Urothelium cell line (cell line): ENCODE measurements at regions not wholly inside any gene's neighbourhood (a gene's known extent, or its start where the extent isn't known, plus 50 kb on each side); places are given as distances from the start of the nearest gene placed in this dataset.
"Not testable (repeated sequence)": the region's sequence is repeated elsewhere in the genome, so short reads cannot be mapped to it uniquely, and the experiment has no call there.

Source experiments
- DNase-seq: peaks from one replicate; pipeline ENCODE4 v3.0.0; 2011; ENCODE audit warnings: low spot score, mixed read lengths
- FAIRE-seq: peaks from 2 replicates; lab custom pipeline; 2011; peaks lifted over from hg19 to GRCh38; lab: Jason Lieb, UNC

GRCh38 chr10:9999627-10000026 lies 1018.0 kb upstream of the CELF2 start:
- no peak for DNase-seq
- no peak for FAIRE-seq

GRCh38 chr10:10007957-10008356 lies 1009.7 kb upstream of the CELF2 start:
- FAIRE-seq (no peak), DNase-seq (peak; percentile 21)

- DNase-seq: no peak
Observed at GRCh38 chr10:10010397-10010796, 1007.3 kb upstream of the CELF2 start.

GRCh38 chr10:10014846-10015245 lies 1002.8 kb upstream of the CELF2 start:
- no peak for FAIRE-seq
- no peak for DNase-seq

More at GRCh38 chr10:10010397-10010796, 1007.3 kb upstream of the CELF2 start:
- no peak for FAIRE-seq

- FAIRE-seq: no peak
- no peak for DNase-seq
Observed at GRCh38 chr10:10017716-10018115, 1000.0 kb upstream of the CELF2 start.

- DNase-seq: no peak
- no peak for FAIRE-seq
Observed at GRCh38 chr10:10020945-10021344, 996.7 kb upstream of the CELF2 start.

- DNase-seq (no peak), FAIRE-seq (no peak)
Observed at GRCh38 chr10:10032991-10033390, 984.7 kb upstream of the CELF2 start.

- DNase-seq (no peak), FAIRE-seq (no peak)
Observed at GRCh38 chr10:10038348-10038747, 979.3 kb upstream of the CELF2 start.

GRCh38 chr10:10039595-10039994 lies 978.1 kb upstream of the CELF2 start:
- DNase-seq (no peak), FAIRE-seq (no peak)

- FAIRE-seq: no peak
- no peak for DNase-seq
Observed at GRCh38 chr10:10043083-10043482, 974.6 kb upstream of the CELF2 start.

GRCh38 chr10:10044922-10045764 lies 972.5 kb upstream of the CELF2 start:
- DNase-seq (no peak), FAIRE-seq (no peak)

GRCh38 chr10:10045765-10046028 lies 972.0 kb upstream of the CELF2 start:
- no peak for FAIRE-seq

GRCh38 chr10:10047426-10047825 lies 970.2 kb upstream of the CELF2 start:
- DNase-seq (no peak), FAIRE-seq (no peak)

More at GRCh38 chr10:10045765-10046028, 972.0 kb upstream of the CELF2 start:
- peak; percentile 9 for DNase-seq

- DNase-seq (no peak), FAIRE-seq (no peak)
Observed at GRCh38 chr10:10053051-10053450, 964.6 kb upstream of the CELF2 start.

- FAIRE-seq (no peak), DNase-seq (no peak)
Observed at GRCh38 chr10:10054466-10054865, 963.2 kb upstream of the CELF2 start.

GRCh38 chr10:10055656-10056442 lies 961.8 kb upstream of the CELF2 start:
- FAIRE-seq (no peak), DNase-seq (no peak)

- DNase-seq (no peak), FAIRE-seq (no peak)
Observed at GRCh38 chr10:10056961-10057360, 960.7 kb upstream of the CELF2 start.

- DNase-seq (no peak), FAIRE-seq (no peak)
Observed at GRCh38 chr10:10067644-10068043, 950.0 kb upstream of the CELF2 start.

GRCh38 chr10:10074847-10075246 lies 942.8 kb upstream of the CELF2 start:
- FAIRE-seq, DNase-seq: not testable (repeated sequence)

- no peak for DNase-seq
- FAIRE-seq: no peak
Observed at GRCh38 chr10:10078446-10078845, 939.2 kb upstream of the CELF2 start.

GRCh38 chr10:10092581-10092980 lies 925.1 kb upstream of the CELF2 start:
- FAIRE-seq (no peak), DNase-seq (peak; percentile 31)

- DNase-seq: no peak
- FAIRE-seq: no peak
Observed at GRCh38 chr10:10093021-10093420, 924.7 kb upstream of the CELF2 start.
